DMS153 treated with DMSO at 0.1 percent for 48 hours (cell line): ENCODE measurements at regions not wholly inside any gene's neighbourhood (a gene's known extent, or its start where the extent isn't known, plus 50 kb on each side); places are given as distances from the start of the nearest gene placed in this dataset.

Experiments used
- DNase-seq: peaks from one replicate; lab custom pipeline; 2025; ENCODE audit not compliant: unreplicated experiment; lab: John Stamatoyannopoulos, UW

DNA sequence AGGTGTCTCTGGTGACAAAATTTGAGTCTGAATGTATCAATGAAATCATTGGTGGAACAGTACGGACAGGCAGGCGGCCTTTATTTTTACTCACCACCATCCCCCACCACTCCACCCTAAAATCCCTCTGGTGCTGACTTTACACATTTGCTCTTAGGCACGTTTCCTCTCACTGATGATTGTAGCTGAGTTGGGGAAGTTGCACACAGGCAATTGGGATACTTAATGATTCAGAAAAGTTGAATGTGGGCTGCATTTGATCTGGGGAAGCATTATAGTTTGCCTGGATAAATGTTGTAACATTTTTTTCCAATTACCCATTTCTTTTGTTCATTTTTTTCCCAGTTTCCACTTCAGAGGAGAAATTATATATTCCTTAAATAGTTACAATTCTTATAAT, 658.4 kb downstream of the TLR4 start:
- no peak for DNase-seq

DNA sequence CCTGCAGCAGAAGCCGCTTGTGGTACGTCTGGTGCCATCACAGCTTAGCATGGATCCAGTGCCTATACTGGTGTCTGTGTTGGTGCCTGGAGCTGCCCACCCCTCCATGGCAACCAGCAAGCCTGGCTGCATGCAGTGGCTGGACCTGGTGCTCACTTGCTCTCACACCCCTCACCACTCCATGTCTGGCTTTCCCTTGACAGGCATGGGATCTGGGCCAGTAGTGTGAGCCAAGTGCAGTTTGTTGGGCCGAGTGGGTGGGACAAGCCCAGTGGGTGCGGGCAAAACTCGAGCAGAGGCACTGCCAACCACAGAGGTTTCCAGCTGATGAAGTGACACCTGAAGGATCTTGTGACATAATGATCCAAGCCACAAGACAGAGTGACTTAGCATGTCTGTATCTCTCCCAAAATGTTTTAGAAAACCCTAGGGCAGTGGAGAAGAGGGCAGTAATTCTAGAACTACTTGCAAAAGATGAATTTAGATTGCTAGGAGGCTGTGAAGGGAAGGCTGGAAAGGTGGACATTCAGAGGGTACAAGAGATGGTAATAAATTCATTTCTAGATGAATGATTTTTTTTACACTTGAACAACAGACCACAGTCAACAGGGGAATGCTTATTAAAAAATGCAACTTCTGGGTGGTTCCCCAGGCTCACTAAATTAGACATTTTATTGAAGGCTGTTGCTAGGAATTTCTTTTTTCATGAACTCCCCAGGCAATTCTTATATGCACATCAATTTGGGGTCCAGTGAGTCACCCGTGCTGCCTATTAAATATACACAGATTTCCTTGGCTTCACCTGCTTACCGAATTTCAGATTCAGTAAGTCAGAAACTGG, 660.3 kb downstream of the TLR4 start:
- no peak for DNase-seq

DNA sequence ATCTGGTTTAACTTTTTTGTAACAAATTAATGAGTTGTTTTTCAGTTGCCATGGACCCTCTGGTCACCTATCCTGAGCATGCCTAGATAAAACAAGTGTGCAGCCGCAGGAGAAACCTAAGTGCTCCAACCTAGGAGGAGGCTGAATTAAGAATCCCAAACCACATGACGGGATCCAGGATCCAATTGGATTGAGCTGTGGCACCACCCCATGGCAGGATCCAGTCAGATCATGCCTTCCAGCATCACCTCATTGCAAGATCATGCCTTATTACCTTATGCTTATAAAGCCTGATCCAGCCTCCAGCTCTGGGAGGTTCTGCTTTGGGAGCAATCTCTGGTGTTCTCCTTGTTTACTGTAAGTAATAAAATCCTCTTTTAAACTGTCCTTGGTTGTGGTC, 662.0 kb downstream of the TLR4 start:
- DNase-seq, result no peak

DNA sequence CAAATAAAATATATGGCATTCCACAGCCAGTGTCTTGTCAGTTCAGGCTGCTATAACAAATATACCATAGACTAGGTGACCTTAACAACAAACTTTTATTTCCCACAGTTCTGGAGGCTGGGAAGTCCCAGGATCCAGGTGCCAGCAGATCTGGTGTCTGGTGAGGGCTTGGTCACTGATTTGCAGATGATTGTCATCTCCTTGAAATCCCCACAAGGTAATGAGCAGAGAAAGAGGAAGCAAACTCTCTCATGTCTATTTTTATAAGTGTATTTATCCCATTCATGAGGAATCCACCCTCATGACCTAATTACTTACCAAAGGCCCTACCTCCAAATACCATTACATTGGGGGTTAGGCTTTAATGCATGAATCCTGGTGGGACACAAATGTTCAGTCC, 663.2 kb downstream of the TLR4 start:
- no peak for DNase-seq

DNA sequence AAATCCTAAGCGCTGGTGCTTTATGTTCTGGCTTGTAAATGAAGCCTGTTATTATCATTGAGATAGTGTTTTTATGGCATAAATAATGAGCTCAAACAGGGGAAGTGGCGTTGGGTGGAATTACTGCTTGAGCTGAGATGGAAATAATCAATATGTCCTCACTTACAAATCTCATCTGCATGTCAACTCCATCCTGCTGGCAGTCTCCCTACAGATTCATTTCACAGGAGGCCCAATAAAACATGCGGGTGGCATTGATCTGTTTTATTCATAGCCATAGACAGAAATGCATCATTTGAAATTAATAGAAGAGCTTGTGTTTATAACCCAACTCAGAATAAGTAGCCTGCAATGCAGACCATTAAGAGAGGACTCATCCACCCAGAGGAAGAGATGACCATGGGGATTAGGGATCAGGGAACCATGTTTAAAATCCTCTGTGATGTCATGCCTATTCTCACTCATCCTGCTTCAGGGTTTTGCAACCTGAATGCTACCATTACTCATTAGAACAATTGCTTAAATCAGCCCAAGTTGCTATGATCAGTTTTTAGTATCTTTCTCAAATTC, 680.4 kb downstream of the TLR4 start:
- no peak for DNase-seq

DNA sequence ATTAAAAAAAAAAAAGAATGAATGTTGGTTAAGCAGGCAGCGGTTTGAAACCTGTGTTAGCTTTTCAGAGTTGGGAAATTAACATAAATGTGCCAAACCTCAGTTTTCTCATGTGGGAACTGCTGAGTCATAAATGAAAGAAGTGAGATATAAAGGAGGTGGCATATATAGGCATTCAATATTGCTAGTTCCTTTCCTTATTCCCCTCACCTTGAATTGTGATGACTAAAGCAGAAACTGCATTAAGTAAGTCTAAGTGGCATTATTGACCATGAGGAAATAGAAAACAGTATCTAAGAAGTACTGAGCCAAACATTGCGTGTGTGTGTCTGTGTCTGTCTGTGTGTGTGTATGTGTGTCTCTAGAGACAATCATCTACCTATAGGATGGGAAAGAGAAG, 691.2 kb downstream of the TLR4 start:
- no peak for DNase-seq

DNA sequence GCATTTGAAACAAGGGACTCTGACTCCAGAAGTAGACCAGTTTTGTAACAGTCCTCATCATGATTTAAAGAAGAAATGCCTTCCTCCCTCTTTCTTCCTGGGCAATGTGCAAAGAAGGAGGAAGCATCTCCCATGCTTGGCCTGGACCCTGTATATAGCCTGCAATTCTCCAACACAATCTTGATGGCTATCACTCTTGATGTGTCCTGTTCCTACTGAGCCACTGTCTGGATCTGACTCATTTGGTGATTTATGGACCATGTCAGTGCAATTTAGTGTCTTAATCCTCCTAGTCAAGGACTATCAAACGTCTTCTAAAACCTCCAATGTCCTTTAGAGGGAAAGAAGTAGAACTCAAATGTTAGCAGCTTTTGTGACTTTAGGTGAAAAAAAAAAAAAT, 697.3 kb downstream of the TLR4 start:
- no peak for DNase-seq

DNA sequence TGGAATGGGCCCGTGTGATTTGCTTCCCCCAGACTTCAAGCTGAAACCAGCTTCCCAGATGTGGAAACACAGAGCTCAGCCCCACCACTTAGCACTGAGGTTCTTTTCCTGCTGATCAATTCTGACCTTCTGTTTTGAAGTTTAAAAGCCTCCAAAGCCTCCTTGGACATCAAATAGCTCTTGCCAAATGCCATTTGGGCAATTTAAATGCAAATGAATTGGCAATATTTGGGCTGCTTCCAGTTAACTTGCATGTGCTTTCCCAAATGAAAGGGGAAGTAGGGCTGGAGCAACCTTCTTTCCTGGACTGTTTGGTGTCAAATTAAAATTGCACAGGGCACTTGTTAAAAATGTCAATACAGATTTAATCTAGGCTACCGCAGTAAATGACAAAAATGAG, 710.5 kb downstream of the TLR4 start:
- DNase-seq, result no peak

DNA sequence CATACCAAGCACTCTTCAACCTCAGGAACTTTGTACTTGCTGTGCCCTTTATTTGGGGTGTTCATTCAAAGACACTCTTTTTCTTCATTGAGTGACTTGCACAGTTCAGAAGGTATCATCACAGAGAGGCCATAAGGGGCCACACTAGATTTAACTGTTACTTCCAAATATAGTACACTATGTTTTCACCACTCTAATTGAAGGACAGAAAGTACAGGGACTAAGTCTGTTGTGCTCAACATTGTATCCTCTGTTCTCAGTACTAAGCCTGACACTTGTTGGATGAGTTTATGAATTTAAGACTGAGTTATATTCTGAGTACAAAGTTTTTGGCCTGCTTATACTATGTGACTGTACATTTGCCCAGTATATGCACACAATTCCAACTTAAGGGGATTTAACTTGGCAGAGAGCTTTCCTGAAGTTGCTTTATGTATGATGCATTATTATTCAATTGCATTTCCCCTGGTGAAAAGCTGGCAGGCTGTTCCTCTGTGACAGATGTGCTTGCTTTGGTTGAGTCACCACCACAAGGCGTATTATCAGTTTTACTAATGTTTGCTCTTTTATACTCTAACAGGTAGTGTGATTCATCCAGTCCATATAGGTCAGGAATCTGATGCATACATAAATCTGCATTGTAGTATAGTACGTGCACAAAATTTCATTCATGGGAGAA, 714.8 kb downstream of the TLR4 start:
- no peak for DNase-seq

DNA sequence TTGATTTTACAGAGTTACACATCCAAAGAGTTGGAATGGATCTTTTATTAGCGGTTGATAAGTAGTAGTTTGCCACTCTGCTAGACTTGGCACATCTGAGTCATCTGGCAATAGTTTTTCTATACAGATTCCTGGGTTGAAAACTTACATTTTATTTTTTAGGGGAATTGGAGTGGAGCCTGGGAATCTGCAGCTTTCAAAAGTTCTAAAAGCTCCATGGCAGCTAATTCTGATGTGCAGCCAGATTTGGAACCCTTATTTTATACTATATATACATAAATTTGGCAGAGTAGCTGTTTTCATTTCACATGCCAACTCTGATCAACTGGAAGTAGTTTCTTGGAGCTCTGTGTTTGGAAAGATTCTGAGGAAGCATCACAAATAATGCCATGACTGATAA, 715.5 kb downstream of the TLR4 start:
- no peak for DNase-seq

DNA sequence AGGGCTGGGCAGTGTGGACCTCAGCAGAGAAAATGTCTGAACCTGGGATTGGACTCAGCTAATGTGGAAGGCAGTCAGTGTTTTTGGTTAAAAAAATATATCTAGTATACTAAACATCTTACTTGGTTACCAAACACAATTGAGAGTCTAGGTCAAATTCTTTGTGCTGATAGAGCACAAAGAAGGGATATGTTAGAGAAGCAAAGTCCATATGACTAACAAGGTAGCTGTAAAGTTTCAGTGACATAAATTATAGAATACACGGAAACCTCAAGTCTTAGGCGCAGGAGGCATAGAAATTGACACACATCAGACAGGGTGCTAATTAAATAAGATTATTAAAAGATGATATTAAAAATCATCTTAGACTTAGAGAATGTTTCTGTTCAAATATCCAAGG, 718.3 kb downstream of the TLR4 start:
- no peak for DNase-seq

DNA sequence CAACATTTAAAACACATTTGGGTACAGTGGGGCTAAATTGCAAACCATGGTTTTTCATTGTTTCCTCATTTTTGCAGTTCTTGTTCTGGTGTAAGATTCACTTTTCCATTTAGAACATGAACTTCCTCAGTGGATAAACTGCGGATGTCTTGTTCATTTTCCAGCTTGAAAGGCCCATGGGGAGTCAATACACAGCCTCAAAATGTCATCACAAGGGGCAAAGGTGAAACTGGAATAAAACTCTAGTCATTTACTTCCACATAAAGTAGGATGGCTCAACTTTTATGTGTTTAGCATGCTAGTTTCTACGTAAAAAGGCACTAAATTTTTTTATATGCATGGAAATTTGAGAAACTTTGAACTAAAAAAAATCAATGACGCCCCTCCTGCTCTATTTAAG, 718.8 kb downstream of the TLR4 start:
- DNase-seq, result no peak

DNA sequence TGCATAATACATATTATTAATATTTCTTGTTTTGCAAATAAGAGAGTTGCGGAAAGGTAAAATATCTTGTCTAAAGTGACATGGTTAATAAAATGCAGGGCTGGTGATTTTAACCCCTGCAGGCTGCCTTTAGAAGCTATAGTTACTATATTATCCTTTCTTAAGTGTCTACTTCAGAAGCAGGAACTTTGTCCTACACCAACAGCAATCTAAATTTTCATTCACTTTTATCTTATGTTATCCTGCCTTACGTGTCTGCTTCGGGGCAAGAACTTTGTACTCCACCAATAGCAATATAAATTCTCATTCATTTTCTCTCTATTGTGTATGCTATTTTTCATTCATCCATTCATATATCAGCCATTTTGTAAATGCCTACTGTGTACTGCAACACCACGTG, 719.5 kb downstream of the TLR4 start:
- DNase-seq, result no peak

DNA sequence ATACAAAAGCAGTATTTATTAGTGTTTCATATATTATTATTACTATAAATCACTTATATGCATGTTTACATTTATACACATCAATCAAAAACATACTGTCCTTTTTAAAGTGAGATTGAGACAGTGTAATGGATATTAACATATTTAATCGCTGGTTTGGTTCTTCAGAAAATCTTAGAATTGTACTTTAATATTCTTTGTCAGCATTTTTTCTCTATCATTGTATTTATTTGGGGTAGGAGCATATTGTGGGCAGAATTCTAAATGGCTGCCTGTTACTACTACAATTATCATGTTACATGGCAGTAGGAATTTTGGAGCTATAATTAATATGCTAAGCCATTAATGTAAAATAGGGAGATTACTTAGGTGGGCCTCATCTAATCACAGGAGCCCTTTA, 722.6 kb downstream of the TLR4 start:
- no peak for DNase-seq

DNA sequence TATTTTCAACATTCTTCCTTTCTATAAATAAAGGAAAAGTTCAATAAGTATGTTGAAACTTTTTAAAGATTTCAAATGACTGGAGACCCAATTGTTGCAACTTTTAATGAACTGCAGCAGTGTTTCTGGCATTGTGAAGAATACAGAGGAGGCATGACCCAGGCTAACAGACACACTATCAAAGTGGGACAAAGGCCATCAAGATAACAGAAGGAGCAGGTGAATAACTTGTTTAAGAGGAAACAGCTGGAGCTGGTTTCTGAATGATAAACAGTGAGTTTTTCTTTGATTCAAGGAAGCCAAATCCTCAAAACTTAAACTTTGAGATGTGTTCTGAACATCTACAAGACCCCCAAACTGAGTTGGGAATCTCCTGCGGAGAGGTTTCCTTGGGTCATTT, 734.6 kb downstream of the TLR4 start:
- DNase-seq, result no peak

DNA sequence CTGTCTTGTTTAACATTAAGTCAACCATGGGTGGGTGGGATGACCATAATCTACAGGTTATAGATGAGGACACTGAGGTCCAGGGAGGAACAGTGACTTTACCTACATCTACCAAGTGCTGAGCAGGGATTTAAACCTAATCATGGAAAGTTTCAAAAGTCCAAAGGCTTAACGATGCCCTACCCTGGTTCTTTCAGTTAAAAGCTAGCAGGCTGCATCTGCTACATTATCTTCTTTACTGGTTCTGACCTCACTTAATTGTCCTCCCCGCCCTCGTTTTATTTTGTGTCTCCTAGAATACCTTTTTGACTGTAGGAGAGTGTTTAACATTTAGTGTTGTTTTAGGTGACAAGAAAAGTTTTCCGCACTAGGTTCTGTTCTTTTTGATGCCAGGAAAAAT, 735.2 kb downstream of the TLR4 start:
- no peak for DNase-seq

DNA sequence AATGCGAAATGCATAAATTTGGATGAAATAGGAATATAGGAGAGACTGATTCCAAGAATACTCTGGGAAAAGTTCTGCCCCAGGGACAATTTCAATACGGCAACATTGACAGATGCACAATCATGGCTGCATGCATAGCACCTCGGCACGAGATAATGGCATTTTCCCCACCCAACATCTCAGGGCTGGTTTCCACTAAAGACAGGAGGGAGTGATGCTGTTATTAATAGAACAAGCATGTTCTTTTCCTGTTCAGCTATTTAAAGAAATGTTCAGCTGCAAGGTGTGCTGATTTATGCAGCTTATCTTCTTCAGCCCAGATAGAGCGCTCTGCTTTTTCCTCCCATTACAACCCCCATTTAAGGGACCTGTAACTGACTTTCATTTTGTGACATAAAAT, 740.2 kb downstream of the TLR4 start:
- DNase-seq, result no peak

DNA sequence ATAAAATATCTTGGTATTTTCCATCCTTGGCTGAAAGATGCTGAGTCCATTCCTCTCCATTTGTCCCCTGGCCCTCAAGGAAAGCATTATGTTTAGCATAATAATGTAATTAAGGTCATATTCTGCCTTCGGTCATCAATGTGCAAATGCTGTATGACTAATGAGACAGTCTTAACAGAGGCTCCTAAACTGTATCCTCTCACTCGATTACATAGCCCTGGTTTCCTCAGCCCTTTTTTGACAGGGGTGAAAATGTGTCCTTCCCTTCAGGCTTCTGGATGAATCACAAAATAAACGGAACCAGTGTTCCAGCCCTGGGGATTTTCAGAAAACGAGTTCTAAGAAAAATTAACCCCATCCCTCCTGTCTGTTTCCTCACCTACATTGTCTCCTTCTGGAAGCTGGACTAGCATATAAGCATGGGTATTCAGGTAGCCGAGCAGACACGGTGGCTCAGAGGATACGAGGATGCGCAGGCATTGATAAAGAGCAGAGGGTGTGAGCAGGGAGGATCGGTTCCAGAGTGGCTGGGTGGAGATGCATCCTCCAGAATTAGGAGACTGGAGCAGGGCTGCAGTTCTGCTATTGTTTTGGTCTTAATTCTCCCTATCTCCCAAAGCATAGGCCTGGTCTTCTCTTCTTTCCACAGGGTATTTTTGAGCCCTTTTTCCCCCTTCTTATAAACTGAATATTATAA, 742.9 kb downstream of the TLR4 start:
- no peak for DNase-seq

DNA sequence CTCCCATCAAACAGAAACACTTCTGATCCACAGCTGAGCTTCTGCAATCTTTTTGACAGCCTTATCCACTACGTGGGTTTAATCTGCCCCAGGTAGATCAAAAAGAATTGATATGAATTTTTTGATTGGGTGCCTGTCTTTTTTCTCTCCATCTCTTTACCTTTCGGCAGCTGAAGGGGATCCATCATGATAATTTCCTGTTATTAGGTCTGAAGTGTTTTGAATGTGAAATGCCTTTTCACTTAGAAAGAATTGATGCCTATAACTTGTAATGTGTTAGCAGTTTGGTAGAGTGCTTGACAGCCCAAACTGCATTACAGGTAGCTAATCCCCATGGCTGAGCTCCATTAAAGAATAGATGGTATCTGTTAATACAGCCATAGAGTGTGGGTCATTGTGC, 745.4 kb downstream of the TLR4 start:
- peak; percentile 15 for DNase-seq

DNA sequence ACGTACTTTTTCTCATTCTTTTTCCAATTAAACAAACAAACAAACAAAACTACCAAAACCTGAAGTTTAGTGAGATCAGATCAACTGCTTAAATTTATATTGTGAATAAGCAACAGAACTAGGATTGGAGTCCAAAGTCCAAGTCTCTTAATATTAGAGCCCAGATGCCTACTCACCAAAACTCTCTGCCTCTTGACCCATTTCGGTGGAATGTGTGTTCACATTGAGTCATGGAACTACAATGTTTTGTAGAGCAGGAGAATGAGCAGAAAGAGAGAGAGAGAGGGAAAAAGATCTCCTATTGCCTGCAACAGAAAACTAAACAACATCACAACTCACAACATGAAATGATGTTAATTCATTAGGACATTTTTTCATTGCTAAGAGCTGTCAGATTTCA, 751.1 kb downstream of the TLR4 start:
- no peak for DNase-seq

DNA sequence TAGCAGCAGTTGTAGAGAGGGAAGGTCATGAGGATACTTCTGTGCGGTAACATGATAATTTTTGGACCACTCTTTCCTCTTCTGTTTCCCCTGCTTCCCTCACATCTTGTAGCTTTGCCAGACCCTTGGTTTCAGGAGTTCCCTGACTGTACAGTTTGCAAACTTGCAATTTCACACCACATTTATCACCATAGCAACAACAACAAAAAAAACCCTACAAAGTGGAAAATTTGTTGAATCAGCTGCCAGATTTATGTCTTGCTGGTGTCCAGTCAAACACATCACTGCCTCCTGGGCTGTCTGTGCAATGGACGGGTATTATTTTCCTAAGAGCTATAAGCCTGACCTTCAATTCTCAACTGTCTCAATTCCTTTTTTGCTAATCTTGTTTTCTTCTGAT, 751.6 kb downstream of the TLR4 start:
- no peak for DNase-seq
